B cell (primary cell): ENCODE measurements at regions not wholly inside any gene's neighbourhood (a gene's known extent, or its start where the extent isn't known, plus 50 kb on each side); places are given as distances from the start of the nearest gene placed in this dataset.

Experiments used
- ATAC-seq: fragments of 200-7000 bp; cut with Tn5 transposase; one replicate; pipeline ENCODE4 v1.10.0; 2021; ENCODE audit warnings: low read depth, mild to moderate bottlenecking, moderate number of reproducible peaks, moderate library complexity
- CTCF ChIA-PET: fragments of 350-600 bp; sonication (Branson Sonifier 250); formaldehyde crosslinking; loops from one replicate; lab custom pipeline; 2021; ENCODE audit warnings: antibody characterized with exemption, inconsistent platforms; lab: Charles Lee
- POLR2A ChIA-PET: fragments of 350-600 bp; sonication (Branson Sonifier 250); formaldehyde crosslinking; loops from one replicate; lab custom pipeline; 2021; ENCODE audit warnings: antibody characterized with exemption; lab: Charles Lee
- DNase-seq: peaks from one replicate; pipeline ENCODE4 v3.0.0; 2013
- H2AFZ ChIP-seq: 2 replicates; pipeline ENCODE4 v1.6.1; 2012; ENCODE audit warnings: mild to moderate bottlenecking, low read depth, low read length; ENCODE audit not compliant: insufficient read depth, poor library complexity, severe bottlenecking
- H3K27ac ChIP-seq, 2 donors: 1 replicate in 1 of 2; 2 replicates in 1 of 2; pipeline ENCODE4 v1.5.1; 2012 to 2013; ENCODE audit warnings: low read length in 2 of 2, mild to moderate bottlenecking in 2 of 2, moderate library complexity in 1 of 2
- H3K27me3 ChIP-seq, 4 experiments: fragments of 200-600 bp in 1 of 4; sonication (generic) in 1 of 4; replicated peaks in 1 of 4; 1 replicate in 2 of 4; 2 replicates in 2 of 4; pipeline versions ENCODE4 v1.6.1 to v1.7.0; 2013 to 2016; ENCODE audit warnings: low read length in 3 of 4, mild to moderate bottlenecking in 2 of 4, mixed read lengths in 1 of 4, moderate library complexity in 1 of 4; ENCODE audit not compliant: insufficient read depth in 4 of 4, control insufficient read depth in 3 of 4; ENCODE audit errors: control extremely low read depth in 1 of 4
- H3K36me3 ChIP-seq, 2 experiments: replicated peaks in 1 of 2; 1 replicate in 1 of 2; 2 replicates in 1 of 2; pipeline versions ENCODE4 v1.6.1 to v1.7.1; 2013; ENCODE audit warnings: low read length in 1 of 2; ENCODE audit not compliant: insufficient read depth in 2 of 2, control insufficient read depth in 1 of 2; ENCODE audit errors: control extremely low read depth in 1 of 2, extremely low read depth in 1 of 2
- H3K4me1 ChIP-seq, 2 donors: fragments of 200-600 bp in 1 of 2; sonication (generic) in 1 of 2; 1 replicate in 1 of 2; 2 replicates in 1 of 2; pipeline versions ENCODE4 v1.5.1 to v1.6.1; 2013 to 2017; ENCODE audit warnings: low read length in 2 of 2; ENCODE audit not compliant: control insufficient read depth in 2 of 2, insufficient read depth in 2 of 2
- H3K4me2 ChIP-seq: replicated peaks from 2 replicates; pipeline ENCODE3; 2012; ENCODE audit warnings: mild to moderate bottlenecking, low read depth, low read length; ENCODE audit not compliant: poor library complexity, severe bottlenecking
- H3K4me3 ChIP-seq, 5 experiments: fragments of 200-600 bp in 1 of 5; sonication (generic) in 1 of 5; 1 replicate in 3 of 5; 2 replicates in 2 of 5; pipeline versions ENCODE4 v1.5.1 to v1.7.0; 2011 to 2016; ENCODE audit warnings: low read length in 4 of 5, mild to moderate bottlenecking in 4 of 5, low read depth in 2 of 5, control low read depth in 1 of 5, moderate library complexity in 1 of 5; ENCODE audit not compliant: insufficient read depth in 1 of 5; ENCODE audit errors: control extremely low read depth in 1 of 5, extremely low read depth in 1 of 5
- H3K79me2 ChIP-seq: fragments of 200-600 bp; sonication (generic); one replicate; pipeline ENCODE4 v1.6.0; 2016; ENCODE audit warnings: low read length; ENCODE audit not compliant: control insufficient read depth, insufficient read depth
- H3K9ac ChIP-seq: fragments of 200-600 bp; sonication (generic); 2 replicates; pipeline ENCODE4 v1.6.1; 2017; ENCODE audit warnings: mild to moderate bottlenecking, low read length, moderate library complexity
- H3K9me3 ChIP-seq, 3 donors: one replicate each; pipeline versions ENCODE4 v1.6.1 to v1.7.1; 2013; ENCODE audit warnings: low read length in 2 of 3; ENCODE audit not compliant: control insufficient read depth in 2 of 3, insufficient read depth in 1 of 3; ENCODE audit errors: control extremely low read depth in 1 of 3
- H4K20me1 ChIP-seq: 2 replicates; pipeline ENCODE4 v1.6.0; 2012; ENCODE audit warnings: mild to moderate bottlenecking, low read length; ENCODE audit not compliant: insufficient read depth, control insufficient read depth, poor library complexity, severe bottlenecking
- H3K27ac Mint-ChIP-seq: one replicate; pipeline ENCODE4 v1.8.0; 2021; ENCODE audit warnings: mixed read lengths
- H3K27me3 Mint-ChIP-seq: one replicate; pipeline ENCODE4 v1.8.0; 2021; ENCODE audit warnings: mixed read lengths
- H3K4me1 Mint-ChIP-seq: one replicate; pipeline ENCODE4 v1.8.0; 2021; ENCODE audit warnings: mixed read lengths
- H3K4me3 Mint-ChIP-seq: one replicate; pipeline ENCODE4 v1.8.0; 2021; ENCODE audit warnings: mixed read lengths
- H3K9me3 Mint-ChIP-seq: one replicate; pipeline ENCODE4 v1.8.0; 2022; ENCODE audit warnings: mixed read lengths; ENCODE audit not compliant: insufficient read depth
- CTCF ChIP-seq: fragments of 200-600 bp; IDR thresholded peaks from one replicate; pipeline ENCODE4 v1.8.0; 2022; ENCODE audit warnings: antibody characterized with exemption, mild to moderate bottlenecking
- EZH2 ChIP-seq: IDR thresholded peaks from 2 replicates; pipeline ENCODE4 v1.6.1; 2012; ENCODE audit warnings: borderline replicate concordance, low read depth, mild to moderate bottlenecking, moderate library complexity, low read length; ENCODE audit not compliant: insufficient read depth, poor library complexity, severe bottlenecking
- WGBS: methylation state at CpG from one replicate; pipeline ENCODE4 v1.1.5; 2013; ENCODE audit warnings: missing lambda C conversion rate; ENCODE audit not compliant: insufficient coverage; 5-methylcytosine and 5-hydroxymethylcytosine counted together
- intact Hi-C: fragments of 100-400 bp; cut with micrococcal nuclease; formaldehyde crosslinking; loops from one replicate; pipeline ENCODE4 v1.10.0; 2022

DNA sequence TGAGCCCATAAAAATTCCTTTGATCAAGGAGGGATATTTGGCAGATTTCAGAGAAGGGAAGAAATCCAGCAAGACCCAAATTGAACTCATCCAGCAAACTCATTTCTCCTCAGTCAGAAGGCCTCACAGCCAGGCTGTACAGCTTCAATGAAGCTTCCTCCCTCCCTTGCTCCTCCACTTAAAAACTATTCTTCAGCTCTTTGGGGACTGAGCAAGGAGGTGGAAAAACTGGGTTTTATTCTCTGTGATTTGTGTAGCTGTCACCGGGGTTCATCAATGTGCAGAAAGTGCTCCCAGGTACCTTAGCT, 158.7 kb upstream of the ZNF184 start:
- Histone ChIP-seq H3K27ac (no peak overlapping the region), H3K27me3 (peaks cover 0 to 49% (median 25%) of the 10 kb centered on the region in 4 experiments), H3K9ac (no peak overlapping the region), H2AFZ (no peak overlapping the region), H3K4me1 (peaks cover 9% of the 10 kb centered on the region in 2 donors), H3K4me2 (peak overlapping the region; percentile 37), H3K79me2 (no peaks in the 10 kb centered on the region), H4K20me1 (no peaks in the 10 kb centered on the region), H3K36me3 (no peaks in the 10 kb centered on the region), H3K4me3 (no peak overlapping the region), H3K9me3 (peaks cover 0 to 5% (median 0%) of the 10 kb centered on the region in 3 donors)
- Mint-ChIP-seq H3K27ac (no peak overlapping the region), H3K27me3 (peaks cover 66% of the 10 kb centered on the region), H3K9me3 (no peaks in the 10 kb centered on the region), H3K4me3 (no peak overlapping the region), H3K4me1 (peaks cover 6% of the 10 kb centered on the region)
- ChIA-PET POLR2A (interaction anchor here (0.6 kb wide), 1 partner anchor 433 kb away, joined by 6 read pairs; no protein-coding TSS in a partner anchor), CTCF (no interaction called here)
- ATAC-seq (no peak), DNase-seq (no peak)
- 100% methylated on average over 1 of the region's 1 CpG for WGBS
- TF ChIP-seq CTCF (no peak), EZH2 (no peak)
- intact Hi-C loops = no loop called here

DNA sequence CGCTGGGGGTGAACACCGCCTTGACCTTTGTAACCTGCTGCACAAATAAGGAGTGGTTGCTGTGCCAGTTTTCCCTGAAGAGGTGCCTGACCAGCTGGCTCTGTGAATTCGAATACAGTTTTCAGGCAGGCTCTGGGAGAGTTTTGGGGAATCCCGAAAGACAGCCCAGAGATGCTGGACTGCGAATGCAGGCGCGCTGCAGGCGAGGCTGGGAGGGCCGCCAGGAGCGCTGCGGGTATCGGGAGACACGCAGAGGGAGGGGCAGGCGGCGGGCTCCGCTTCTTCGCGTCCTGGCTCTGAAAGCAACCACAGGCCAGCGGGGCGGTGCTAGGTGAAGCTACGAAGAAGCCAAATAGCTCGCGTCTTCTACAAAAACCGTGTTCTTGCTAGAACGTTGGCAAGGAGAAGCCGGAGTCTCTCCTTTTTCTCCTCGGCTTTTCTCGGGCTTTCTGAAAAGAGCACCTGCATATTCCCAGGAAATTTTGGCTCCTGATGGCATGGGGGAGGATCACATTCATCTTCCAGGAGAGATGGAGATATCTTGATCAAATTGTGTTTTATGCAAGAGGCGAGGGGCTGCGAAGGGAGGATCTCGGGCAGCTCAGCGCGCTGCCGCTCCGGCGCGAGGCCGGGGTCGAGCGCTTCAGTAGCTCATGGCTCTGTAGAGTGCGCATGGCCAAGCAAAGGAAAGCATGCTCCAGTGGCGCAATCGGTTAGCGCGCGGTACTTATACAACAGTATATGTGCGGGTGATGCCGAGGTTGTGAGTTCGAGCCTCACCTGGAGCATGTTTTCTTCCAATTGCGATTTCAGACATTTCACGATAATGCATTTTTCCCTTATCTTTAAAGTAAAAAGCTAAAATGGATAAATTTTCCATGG, 158.1 kb upstream of the ZNF184 start:
- H3K36me3 ChIP-seq = no peaks in the 10 kb centered on the region
- H3K9me3 ChIP-seq = peaks cover 0 to 5% (median 0%) of the 10 kb centered on the region in 3 donors
- H3K27me3 ChIP-seq = peaks cover 0 to 53% (median 23%) of the 10 kb centered on the region in 4 experiments
- 9% methylated on average over 43 of the region's 51 CpGs for WGBS
- no peak overlapping the region for H3K4me3 ChIP-seq
- intact Hi-C loops = no loop called here
- no peak overlapping the region for H3K9ac ChIP-seq
- H3K9me3 Mint-ChIP-seq = no peaks in the 10 kb centered on the region
- no peak for DNase-seq
- peaks cover 9% of the 10 kb centered on the region in 2 donors for H3K4me1 ChIP-seq
- no peak overlapping the region for H3K27ac Mint-ChIP-seq
- peaks cover 66% of the 10 kb centered on the region for H3K27me3 Mint-ChIP-seq
- TF ChIP-seq CTCF (no peak), EZH2 (no peak)
- H3K79me2 ChIP-seq = no peaks in the 10 kb centered on the region
- H2AFZ ChIP-seq = peak overlapping the region; percentile 34
- no peak for ATAC-seq
- no peaks in the 10 kb centered on the region for H4K20me1 ChIP-seq
- CTCF ChIA-PET = no interaction called here
- H3K27ac ChIP-seq = no peak overlapping the region
- peak overlapping the region; percentile 37 for H3K4me2 ChIP-seq
- peaks cover 6% of the 10 kb centered on the region for H3K4me1 Mint-ChIP-seq
- POLR2A ChIA-PET = no interaction called here
- peak overlapping the region; percentile 59 for H3K4me3 Mint-ChIP-seq
